DMS153 (cell line): ENCODE measurements at regions not wholly inside any gene's neighbourhood (a gene's known extent, or its start where the extent isn't known, plus 50 kb on each side); places are given as distances from the start of the nearest gene placed in this dataset.

Experiments
- DNase-seq: peaks from one replicate; lab custom pipeline; 2025; lab: John Stamatoyannopoulos, UW

DNA sequence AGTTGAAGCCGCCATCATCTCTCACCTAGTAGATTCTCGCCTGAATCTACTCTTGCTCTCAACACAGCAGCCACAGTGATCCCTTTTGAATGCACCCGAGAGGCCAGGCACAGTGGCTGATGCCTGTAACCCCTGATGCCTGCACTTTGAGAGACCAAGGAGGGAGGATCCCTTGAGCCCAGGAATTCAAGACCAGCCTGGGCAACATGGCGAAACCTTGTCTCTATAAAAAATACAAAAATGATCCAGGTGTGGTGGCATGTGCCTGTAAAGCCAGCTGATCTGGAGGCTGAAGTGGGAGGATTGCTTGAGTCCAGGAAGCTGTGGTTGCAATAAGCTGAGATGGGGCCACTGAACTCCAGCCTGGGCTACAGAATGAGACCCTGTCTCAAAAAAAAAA lies 60.3 kb upstream of the EML4 start:
- no peak for DNase-seq

DNA sequence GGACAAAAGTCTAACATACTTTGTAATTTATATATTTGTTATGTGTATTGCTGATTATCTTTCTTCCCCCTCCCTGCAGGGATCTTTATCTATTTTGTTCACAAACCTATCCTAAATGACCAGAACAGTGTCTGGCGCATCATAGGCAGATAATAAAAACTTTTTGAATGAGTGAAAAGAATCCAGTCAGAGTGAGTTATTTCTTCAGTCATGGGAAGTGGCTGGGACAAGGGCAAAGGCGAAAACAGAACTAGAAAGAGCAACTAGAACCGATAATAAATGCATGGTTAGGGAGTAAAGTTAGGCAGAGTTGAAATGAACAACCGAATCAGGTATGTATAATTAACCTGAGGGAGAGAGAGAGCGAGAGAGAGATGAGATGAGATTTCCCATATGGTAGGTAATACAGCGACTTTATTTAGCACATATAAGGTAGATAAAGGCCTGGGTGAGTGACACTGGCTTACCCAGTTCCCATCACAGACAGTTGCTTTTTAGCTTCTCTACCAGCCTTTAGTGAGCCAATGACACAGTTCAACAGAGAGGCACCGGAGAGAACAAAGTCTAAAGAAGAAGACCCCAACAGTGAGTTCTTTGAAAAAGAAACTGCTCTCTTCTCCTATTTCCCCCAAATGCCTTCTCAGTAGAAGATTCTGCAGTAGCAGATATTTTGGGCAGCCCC lies 59.1 kb upstream of the EML4 start:
- DNase-seq: no peak

DNA sequence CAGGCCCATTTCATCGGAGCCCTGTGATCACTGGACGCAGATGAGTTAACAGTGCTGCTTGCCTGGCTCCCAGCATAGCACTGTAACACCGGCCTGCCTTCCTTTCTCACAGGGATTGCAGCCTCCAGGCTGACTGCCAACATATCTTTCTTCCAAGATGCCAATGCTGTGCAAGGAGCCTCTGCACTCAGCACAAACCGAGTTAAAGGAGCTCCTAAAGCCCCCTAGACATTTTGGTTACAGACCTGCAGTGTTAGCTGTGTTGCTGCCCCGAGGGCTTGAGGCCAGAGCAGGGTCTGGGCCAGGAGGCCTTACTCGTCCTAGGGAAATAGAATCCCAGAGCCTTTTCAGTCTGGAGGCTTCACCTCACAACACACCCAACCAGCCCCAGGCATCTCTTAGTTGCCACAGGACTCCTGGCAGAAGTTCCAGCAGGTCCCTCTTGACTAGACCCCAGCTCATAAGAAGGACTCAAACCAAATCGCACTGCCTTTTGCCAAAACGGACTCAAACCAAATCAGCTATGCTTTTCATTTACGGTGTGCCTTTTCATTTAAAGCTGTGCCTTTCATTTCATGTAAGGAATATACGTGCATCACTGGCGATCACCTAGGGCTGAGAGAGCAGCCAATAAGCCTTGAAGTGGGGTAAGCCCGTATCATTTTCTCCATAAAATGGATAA lies 58.4 kb upstream of the EML4 start:
- DNase-seq: no peak

DNA sequence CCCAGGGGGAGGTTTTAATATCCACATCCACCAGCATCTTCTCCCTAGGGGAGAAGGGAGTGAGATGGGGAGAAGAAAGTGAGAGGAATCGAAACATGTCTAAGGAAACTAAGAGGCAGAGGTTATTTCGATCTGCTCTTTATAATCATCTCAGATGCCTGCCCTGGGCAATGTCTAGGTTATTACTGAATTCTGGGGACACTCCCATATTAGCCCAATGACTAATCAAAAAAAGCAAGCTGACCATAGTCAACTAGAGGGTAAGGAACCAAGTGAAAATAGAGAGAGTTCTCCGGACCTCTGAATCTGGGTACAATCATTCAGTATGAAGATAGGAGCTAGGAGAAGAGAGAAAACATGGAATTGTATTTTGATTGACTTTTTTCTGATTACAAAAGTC lies 56.7 kb upstream of the EML4 start:
- DNase-seq: no peak

DNA sequence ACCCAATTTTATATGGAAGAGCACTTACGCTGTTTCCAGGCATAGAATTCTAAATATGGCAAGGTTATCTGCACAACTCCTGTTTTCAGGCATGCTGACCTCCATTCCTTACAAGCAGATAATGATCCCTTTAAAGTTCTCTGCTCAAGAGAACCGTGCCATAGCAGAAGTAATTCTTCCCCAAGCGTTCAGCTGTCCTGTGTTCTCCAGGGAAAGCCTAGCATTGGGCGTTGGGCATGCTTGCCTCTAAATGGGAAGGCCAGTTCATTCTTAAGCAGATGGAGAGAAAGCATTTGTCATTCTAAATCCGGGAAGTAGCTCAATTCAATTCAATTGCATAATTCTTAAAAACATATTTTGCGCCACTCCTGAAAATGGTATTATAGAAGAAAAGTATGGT lies 55.7 kb upstream of the EML4 start:
- DNase-seq: no peak

DNA sequence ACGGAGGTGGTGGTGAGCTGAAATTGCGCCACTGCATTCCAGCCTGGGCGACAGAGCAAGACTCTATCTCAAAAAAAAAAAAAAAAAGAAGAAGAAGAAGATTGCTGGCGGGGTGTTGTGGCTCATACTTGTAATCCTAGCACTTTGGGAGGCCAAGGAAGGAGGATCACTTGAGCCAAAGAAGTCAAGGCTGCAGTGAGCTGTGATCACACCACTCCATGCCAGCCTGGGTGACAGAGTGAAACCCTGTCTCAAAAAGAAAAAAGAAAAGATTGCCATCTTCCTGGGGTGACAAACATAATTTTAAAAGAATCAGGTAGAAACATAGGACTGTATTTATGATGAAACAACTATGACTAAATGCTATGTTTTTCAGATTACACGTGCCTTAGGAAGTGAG lies 55.1 kb upstream of the EML4 start:
- DNase-seq: no peak

DNA sequence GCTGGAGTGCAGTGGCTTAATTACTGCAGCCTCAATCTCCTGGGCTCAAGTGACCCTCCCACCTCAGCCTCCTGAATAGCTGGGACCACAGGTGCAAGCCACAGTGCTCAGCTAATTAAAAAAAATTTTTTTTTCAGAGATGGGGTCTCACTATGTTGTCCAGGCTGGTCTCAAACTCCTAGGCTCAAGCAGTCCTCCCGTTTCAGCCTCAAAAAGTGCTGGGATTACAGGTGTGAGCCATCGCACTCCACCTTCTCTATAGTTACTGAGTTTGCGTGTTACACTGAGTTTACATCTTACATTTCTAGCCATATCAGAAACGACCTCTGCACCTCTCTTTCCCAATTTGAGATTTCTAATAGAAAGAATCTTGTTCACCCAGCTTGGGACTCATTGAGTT lies 53.6 kb upstream of the EML4 start:
- DNase-seq: no peak

DNA sequence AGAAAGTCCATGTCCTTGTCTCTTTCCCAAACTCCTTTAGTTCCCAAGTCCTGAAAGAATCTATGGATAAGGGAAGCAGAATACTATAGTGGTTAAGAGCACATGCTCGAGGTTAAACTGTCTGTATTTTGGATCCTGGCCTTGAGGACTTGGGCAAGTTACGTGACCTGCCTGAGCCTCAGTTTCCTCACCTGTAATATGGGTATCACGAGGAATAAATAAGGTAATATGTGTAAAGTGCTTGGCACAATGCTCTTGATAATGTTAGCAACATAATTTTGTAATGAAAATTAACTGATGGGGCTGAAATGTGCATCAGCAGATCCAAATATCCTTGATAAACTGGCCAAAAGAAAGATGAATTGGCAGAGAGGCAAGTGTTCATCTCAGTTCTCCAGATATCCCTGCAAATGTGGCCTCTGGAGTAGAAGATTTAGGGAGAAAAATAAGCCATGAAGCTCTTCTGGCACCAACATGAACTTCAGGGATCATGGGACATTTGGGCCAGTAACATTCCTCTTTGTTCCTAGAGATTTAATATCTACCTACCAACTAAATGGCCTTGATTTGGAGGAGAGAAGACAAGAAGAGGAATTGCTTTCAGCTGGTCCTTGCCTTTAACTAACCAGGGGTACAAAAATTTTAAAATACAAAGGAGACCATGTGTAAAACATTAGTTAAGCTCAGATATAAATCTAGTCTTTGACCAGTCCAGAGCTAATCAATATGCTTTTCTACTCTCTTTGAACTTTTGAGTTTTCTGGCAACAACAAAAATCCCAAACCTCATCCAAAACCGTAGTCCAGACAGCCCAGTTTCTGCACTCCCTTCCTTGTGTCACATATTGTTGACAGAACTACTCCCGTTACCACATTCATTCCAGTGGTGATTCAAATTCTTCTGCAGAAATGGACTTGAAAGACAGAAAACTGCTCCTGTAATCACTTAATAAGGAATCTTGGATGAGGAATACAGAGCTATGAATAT lies 52.7 kb upstream of the EML4 start:
- no peak for DNase-seq

DNA sequence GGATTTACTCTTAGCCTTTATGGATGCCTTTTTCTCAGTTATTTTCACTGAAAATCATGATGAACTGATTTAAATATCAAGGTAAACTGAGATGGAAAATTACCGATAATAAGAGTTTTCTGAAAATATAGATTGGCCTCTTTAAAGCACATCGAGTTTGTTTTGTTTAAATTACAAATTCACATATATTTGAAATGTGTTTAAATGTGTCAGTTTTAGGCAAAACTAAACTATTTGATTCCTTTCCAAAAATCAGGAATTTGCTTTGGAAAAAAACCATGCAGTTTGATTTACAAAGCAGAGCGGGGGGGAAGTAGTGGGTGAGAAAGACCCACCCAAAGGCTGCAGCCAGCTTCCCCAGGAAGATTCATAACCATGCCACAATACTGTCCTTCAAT lies 52.0 kb upstream of the EML4 start:
- DNase-seq: no peak

DNA sequence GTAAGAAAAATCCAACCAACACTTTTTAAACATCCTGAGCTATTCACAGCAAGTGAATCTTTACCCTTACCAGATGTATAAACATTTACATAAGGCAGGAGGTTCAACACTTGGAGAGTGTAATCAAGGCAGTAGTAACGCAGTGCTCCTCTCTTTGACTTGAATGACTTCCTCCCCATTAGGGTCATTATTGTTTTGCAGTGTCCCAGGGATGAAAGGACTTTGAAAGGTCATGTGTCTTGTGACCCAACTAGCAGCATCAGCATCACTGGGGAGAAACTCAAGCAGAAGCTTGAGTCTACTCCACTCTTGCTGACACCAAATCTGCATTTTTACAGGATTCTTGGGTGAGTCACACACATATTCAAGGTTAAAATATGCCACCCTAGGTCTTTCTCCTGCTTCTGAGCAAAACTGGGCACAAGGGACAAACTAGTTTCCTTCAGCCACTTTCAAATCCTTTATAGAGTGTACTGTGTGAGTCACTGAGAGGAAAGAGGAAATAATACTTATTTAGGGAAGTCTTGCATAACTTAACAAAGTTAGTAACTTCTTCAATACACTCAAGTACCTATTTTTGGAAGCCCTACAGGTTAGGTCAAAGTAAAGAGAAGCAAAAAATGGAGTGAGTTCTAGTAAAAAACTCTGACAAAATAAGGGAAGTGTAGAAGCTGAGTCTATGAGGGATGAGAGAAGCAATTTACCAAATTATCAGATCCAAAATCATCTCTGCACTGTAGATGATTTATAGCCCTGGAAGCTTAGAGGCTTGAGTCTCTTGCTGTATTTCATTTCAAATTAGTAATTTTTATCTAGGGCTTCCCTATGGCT lies 51.0 kb upstream of the EML4 start:
- DNase-seq: peak; percentile 7

DNA sequence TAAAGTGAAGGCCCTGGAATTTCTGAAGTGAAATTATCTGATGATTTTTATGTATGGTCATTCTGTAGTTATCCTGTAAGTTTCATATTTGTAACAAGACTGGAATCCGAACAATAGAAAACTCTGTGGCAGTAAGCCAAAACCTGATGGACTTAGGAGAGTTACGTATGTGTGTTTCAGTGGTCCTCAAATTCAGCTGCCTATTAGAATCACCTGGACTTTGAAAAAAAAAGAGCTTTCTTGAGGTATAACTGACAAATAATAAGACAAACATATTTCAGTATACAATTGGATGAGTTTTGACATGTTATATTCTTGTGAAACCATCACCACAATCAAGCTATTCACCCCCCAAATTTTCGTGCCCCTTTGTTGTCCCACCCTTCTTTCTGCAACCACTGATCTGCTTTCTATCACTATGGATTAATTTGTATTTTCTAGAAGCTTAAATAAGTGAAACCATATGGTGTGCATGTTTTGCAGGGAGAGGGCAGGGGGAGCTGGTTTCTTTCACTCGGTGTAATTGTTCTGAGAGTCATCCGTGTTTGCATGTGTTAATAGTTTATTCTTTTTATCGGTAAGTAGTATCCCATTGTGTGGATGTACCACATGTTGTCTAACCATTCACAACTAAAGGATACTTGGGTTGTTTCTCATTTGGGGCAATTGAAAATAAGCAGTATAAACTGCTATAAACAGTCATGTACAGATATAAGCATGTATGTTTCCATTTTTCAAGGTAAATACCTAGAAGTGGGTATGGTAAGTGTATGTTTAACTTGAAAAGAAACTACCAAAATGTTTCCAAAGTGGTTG lies 50.2 kb upstream of the EML4 start:
- DNase-seq: no peak
